ENCODE measurements at regions not wholly inside any gene's neighbourhood (a gene's known extent, or its start where the extent isn't known, plus 50 kb on each side); places are given as distances from the start of the nearest gene placed in this dataset.

GRCh38 chr2:41726364-41726763, 321.5 kb upstream of the PKDCC start:
- no peak for TF ChIP-seq CTCF (IDR thresholded peaks at IDR 0.05)
- TF ChIP-seq POLR2A (IDR thresholded peaks at IDR 0.05) = no peak
